Thyroid gland (tissue), 4 donors: ENCODE measurements at regions not wholly inside any gene's neighbourhood (a gene's known extent, or its start where the extent isn't known, plus 50 kb on each side); places are given as distances from the start of the nearest gene placed in this dataset.
"Not testable (repeated sequence)": the region's sequence is repeated elsewhere in the genome, so short reads cannot be mapped to it uniquely, and the experiment has no call there.

Experiments used
- POLR2A ChIP-seq, 2 donors: fragments of 450-650 bp; IDR thresholded peaks; one replicate each; pipeline ENCODE4 v1.6.1; 2017; ENCODE audit warnings: antibody characterized with exemption in 2 of 2, mild to moderate bottlenecking in 2 of 2, moderate library complexity in 1 of 2
- TF ChIP-seq, protein P1 (sequence below), 6 experiments: fragments of 200-600 bp in 3 of 6; fragments of 450-650 bp in 3 of 6; sonication (generic) in 3 of 6; IDR thresholded peaks; one replicate each; pipeline ENCODE4 v1.5.1; 2016 to 2019; ENCODE audit warnings: antibody characterized with exemption in 6 of 6, mild to moderate bottlenecking in 2 of 6, inconsistent platforms in 1 of 6, moderate library complexity in 1 of 6

DNA sequence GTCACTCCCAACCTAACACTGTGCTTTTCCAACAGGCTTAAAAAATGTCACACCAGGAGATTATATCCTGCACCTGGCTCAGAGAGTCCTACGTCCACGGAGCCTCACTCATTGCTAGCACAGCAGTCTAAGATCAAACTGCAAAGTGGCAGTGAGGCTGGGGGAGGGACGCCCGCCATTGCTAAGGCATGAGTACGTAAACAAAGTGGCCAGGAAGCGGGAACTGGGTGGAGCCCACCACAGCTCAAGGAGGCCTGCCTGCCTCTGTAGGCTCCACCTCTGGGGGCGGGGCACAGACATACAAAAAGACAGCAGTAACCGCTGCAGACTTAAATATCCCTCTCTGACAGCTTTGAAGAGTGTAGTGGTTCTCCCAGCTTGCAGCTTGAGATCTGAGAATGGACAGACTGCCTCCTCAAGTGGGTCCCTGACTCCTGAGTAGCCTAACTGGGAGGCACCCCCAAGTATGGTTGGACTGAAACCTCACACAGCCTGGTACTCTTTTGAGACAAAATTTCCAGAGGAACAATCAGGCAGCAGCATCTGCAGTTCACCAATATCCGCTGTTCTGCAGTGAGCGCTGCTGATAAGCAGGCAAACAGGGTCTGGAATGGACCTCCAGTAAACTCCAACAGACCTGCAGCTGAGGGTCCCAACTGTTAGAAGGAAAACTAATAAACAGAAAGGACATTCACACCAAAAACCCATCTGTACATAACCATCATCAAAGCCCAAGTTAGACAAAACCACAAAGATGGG, 2986.4 kb upstream of the OR11H1 start:
- TF ChIP-seq, protein P1, sequence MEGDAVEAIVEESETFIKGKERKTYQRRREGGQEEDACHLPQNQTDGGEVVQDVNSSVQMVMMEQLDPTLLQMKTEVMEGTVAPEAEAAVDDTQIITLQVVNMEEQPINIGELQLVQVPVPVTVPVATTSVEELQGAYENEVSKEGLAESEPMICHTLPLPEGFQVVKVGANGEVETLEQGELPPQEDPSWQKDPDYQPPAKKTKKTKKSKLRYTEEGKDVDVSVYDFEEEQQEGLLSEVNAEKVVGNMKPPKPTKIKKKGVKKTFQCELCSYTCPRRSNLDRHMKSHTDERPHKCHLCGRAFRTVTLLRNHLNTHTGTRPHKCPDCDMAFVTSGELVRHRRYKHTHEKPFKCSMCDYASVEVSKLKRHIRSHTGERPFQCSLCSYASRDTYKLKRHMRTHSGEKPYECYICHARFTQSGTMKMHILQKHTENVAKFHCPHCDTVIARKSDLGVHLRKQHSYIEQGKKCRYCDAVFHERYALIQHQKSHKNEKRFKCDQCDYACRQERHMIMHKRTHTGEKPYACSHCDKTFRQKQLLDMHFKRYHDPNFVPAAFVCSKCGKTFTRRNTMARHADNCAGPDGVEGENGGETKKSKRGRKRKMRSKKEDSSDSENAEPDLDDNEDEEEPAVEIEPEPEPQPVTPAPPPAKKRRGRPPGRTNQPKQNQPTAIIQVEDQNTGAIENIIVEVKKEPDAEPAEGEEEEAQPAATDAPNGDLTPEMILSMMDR (IDR thresholded peaks at IDR 0.05) = not testable (repeated sequence)
- TF ChIP-seq POLR2A (IDR thresholded peaks at IDR 0.05) = not testable (repeated sequence)
